HG03457 (cell line): ENCODE measurements at regions not wholly inside any gene's neighbourhood (a gene's known extent, or its start where the extent isn't known, plus 50 kb on each side); places are given as distances from the start of the nearest gene placed in this dataset.
"Not testable (repeated sequence)": the region's sequence is repeated elsewhere in the genome, so short reads cannot be mapped to it uniquely, and the experiment has no call there.

ENCODE experiments used
- ATAC-seq: cut with Tn5 transposase; IDR thresholded peaks from one replicate; pipeline ENCODE4 v1.9.1; 2021; ENCODE audit warnings: moderate number of reproducible peaks; ENCODE audit not compliant: unreplicated experiment

DNA sequence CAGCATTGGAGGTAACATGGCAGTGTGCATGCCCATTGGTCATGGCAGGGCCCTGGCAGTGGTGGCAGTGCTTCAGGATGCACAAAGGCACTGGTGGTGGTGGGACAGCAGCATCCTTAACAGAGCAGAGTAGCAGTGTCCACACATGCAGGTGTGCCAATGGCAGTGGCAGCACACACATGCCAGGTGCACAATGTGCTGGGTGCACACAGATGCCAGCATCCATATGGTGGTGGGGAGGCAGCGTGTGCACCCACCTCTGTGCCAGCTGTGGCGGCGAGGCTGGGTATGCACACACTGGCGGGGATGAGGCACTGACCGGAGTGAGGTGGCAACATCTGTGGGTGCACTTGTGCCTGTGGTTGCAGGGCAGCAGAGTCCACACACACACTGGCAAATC is 150.6 kb downstream of the SI start:
- no peak for ATAC-seq

DNA sequence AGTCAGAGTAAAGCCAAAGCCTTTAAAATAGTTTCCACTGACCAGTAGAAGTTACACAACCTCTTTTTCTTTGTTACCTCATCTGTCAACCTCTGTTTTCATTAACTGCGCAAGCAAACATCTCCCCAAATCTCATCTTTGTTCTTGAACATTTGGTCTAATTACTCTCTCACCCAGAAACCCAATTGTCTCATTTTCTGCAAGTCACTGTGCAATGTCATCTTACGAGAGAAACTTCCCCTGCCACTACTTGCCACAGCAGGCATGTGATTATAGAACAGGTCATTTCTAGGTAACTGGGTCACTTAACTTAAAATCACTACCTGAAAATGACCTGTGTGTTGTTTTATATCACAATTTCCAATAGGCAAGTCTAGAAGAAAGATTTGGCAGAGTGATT is 159.4 kb downstream of the SI start:
- ATAC-seq = no peak

DNA sequence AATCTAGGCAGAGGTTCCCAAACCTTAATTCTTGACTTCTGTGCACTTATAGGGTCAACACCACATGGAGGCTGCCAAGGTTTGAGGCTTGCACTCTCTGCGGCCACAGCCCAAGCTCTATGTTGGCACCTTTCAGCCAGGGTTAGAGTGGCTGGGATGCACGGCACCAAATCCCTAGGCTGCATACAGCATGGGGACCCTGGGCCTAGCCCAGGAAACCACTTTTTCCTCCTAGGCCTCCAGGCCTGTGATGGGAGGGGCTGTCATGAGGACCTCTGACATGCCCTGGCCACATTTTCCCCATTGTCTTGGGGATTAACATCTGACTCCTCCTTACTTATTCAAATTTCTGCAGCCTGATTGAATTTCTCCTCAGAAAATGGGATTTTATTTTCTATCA is 165.4 kb downstream of the SI start:
- ATAC-seq = no peak

DNA sequence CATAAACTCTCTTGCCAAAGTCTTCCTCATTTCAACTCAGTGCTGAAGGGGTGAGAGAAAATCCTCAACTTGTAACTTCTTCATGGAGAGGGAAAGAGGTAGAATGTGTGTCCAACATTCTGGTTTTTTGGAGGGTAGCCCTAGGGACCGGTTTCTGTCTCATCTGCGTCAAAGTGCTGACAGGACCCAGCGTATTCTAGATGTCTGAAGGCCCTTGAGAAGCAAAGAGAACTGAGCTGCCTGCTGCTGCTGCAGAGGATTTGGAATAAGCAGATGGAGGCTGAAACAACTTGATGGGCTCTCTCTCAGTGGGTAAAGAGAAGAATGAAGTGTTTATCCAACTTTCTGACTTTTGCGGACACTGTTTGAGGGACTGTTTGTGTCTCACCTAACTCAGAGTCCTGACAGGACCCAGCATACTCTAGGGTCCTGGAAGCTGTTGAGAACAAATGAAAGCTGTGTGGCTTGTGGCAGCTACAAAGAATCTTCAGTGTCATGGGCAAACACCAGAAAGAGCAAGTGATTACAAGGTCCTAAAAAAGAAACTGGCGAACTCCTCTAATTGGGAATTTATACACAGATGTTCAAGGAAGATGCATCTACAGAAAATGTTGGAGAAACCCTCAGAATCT is 174.4 kb downstream of the SI start:
- ATAC-seq = no peak

DNA sequence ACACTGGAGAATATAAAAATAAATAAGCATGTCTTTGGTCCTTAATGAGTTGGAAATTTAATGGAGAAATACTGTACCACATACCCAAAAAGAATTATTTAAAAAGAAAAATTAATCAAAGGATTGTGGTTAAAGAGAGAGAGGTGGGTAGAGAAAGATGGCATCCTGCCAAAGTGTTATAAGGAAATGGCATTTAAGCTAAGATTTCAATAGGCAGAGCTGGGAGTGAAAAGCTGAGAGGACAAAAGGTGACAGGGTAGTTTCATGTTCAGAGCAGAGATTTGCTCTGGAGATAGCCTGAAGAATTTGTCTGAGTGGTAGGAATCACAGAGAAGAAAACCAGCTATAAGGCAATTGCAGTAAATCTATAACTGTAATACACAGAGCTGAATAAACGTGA is 181.0 kb downstream of the SI start:
- ATAC-seq = no peak

DNA sequence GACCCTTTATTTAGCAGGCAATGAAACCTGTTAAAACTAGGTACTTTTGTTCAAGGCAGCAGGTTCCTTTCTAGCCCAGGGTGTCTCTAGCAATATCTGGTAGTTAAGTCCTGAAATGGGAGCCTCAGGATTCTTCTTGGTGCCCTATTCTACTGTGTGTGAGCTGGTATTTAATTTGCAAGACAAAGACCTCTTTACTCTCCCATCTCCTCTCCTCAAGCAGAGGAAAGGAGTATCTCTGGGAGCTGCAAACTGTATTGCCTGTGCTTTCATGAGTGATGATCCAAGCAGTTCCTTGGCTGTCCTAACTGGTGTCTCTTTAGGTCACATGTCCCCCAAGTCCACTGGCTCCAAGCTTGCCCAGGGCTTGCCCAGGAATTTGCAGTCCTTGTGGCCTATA is 188.2 kb downstream of the SI start:
- ATAC-seq = no peak

DNA sequence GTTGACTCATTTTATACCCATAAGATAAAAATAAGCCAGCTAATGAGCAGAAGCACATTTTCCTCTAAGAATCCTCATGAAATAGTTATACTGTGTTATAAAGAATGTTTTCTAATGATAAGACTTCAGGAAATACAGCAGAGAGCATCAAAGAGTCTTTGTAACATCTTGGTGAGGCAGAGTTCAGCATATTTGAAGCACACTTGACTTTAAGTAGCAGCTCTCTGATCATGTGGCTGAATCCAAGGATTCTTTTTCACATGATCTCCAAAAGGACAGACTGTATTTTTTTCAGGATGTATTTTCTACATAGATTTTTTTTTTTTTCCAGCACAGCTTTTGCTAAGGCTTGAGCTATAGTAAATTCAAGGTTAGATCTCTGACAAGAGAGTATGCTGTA is 195.1 kb downstream of the SI start:
- ATAC-seq = no peak

DNA sequence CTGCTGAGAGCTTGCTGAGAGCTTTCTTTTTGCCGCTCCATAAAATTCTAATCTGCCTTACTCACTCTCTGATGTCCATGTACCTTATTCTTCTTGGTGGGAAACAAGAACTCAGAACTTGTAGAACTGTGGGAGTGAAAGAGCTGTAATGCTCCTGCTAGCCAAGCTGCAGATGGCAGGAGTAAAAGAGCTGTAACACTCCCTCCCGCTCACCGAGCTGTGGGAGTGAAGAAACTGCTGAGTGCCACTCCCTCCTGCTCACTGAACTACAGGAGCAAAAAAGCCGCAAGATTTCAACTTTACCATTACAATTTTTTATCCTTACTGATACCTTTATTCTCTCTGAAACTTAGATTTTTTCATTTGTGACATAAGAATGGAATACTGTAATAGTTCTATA is 199.1 kb downstream of the SI start:
- no peak for ATAC-seq

DNA sequence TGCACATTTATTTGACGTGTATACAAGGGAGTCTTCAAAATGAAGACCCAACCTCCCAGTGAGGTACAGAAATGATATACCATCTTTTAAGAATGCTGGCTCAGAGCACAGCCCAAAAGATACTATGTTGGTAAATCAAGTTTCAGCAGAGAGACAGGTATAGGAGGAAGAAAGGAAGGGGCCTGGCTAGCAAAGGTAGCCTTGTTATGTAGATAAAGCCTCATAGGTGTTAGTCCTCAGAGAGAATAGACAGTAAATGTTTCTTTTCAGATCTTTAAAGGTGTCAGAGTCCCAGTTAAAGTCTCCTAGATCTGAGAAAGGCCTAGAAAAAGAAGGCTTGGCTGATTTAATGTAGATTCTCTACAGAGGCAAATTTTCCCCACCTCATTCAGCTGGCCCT is 213.8 kb downstream of the SI start:
- no peak for ATAC-seq

DNA sequence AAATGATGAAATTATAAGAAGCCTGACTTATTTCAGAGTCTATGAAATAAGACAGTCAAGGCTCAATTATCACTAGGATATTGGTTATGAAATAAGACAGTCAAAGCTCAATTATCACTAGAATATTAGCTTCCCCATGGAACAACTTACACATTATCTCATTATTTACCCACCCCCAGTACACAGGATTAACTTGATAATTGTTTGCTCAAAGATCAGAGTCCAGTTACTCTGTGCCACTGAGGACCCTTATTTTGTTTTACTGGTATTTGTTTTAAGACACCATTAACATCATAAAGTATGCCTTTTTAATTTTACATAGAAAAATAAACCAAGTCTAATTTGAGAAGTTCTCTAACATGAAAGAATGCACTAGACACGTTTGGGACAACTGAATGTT is 225.4 kb downstream of the SI start:
- no peak for ATAC-seq

DNA sequence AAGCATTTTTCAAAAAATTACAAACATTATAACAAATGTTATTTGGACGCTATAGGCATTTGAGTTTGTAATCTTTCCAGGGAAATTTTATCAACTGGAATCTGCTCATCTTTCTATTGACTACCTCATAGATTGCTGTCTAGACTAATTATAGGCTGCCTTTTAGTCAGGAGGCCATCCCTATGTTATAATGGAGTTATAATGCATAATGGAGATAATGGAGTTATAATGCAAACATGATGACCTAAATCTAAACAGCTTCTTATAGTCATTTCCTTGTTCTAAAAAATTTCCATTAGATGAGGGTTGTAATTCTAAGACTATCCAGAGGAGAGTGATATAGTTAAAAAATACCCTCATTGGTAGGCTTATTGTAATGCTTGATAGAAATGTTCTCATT is 226.4 kb downstream of the SI start:
- ATAC-seq = no peak

DNA sequence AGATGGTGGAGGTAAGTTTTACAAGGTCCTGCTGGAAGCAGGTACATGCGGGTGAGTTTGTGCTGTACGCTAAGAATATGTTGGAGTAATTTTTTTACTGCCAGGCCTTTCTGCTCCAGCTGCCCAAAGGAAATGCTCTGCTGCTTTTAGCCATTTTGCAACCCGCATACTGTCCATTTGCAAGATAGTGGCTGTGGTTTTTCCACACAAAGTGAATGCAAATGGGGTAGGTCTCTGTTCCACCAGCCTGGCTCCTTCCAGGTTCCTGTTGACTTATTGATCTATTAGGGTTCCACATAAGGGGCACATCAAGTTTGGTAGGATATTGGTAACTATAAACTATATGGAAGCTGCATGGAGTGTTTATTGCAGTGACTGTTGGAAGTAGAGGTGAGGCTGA is 227.1 kb downstream of the SI start:
- no peak for ATAC-seq

DNA sequence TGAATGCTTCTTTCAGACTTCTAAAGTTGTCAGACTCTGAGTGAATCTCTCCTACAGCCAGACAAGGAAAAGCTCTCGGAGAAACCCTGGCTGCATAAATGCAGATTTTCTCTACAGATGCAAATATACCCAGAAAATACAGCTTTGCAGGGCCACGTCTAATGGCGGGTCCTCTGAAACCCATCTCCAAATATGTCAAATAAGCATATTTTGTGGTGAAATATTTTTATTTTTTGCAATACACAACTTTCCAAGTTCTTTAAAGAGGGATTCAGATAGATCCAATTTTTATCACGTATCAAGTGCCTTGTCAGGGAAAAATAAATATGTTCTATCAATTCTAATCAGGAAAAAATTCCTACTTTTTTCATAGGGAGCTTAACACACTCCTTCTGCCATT is 229.4 kb downstream of the SI start:
- ATAC-seq = no peak

DNA sequence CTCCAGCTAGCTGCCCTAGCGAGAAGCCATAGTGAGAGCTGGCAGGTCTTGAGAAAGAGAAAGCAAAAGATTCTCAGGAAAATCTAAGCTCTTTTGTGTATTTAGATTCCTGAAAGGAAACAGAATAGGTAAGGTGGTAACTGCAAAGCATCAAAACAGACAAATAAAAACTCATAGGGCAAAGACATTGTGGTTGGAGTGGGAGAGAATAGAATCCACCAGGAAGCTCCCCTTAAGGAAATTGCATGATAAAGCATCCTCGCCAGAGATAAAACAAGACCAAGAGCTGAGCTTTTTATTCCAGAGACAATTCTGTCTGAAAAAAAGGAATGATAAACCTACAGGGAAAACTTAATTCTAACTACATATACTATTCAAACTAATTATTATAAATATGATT is 232.6 kb downstream of the SI start:
- no peak for ATAC-seq

DNA sequence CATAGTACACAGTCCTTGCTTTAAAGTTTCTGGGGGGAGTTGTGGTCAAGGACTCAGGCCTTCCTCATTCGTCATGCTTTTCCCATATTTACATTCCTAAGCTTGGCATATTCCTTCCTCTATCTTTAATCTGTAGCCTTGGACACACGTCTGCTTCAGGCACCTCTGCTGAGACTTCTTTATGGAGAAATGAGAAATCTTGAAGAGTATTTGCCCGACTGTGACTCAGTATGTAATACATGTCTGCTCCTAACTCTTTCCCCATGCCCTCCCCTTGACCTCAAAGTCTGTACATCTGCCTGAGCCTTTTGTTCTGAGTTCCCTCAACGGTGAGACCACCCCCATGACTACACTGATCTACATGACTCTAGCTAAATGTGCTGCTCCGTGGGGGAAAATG is 246.1 kb downstream of the SI start:
- no peak for ATAC-seq

DNA sequence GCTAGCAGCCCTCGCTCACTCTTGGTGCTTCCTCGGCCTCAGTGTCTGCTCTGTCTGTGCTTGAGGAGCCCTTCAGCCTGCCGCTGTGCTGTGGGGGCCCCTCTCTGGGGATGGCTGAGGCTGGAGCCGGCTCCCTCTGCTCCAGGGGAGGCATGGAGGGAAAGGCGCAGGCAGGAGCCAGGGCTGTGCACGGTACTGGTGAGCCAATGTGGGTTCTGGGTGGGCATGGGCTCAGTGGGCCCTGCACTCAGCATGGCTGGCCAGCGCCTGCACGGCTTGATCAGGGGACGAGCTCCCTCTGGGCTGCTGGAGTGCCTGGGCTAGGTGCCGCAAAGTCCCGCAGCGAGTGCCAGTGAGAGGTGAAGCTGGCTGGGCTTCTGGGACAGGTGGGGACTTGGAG is 260.0 kb downstream of the SI start:
- ATAC-seq = no peak

DNA sequence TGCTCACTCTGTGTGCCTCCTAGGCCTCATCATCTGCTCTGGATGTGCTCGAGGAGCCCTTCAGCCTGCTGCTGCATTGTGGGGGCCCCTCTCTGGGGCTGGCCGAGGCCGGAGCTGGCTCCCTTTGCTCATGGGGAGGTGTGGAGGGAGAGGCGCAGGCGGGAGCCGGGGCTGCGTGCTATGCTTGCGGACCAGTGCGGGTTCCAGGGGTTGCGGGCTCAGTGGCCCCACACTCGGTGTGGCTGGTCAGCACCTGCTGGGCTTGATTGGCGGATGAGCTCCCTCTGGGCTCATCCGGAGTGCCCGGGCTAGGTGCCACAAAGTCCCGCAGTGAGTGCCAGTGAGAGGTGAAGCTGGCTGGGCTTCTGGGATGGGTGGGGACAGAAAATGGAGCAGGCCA is 264.2 kb downstream of the SI start:
- ATAC-seq = no peak

DNA sequence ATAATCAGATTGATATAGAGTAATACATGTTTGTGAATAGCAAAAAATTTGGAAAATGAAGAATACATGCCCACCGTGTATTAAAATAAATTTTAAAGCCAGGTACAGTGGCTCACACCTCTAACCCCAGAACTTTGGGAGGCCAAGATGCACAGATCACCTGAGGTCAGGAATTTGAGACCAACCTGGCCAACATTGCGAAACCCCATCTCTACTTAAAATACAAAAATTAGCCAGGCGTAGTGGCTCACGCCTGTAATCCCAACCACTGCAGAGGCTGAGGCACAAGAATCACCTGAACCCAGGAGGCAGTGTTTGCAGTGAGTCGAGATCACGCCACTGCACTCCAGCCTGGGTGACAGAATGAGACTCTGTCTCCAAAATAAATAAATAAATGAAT is 266.3 kb downstream of the SI start:
- no peak for ATAC-seq

DNA sequence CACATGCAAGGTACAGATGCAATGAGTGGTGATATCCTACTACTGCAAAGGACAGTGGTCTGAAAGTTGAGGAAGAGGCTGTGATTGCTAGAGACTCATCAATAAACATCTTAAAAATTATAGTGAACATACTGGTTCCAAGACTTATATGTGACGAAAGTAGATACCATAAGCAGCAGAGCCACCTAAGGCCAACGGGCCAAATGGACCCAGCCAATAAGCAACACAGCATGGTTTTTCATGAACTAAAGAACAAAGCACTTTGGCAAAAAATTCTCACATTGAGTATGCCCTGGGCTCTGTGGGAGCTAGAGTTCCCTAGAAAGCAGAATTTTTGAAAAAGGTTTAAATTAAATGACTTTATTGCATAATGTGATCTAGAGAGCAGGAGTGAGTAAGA is 272.1 kb downstream of the SI start:
- no peak for ATAC-seq

DNA sequence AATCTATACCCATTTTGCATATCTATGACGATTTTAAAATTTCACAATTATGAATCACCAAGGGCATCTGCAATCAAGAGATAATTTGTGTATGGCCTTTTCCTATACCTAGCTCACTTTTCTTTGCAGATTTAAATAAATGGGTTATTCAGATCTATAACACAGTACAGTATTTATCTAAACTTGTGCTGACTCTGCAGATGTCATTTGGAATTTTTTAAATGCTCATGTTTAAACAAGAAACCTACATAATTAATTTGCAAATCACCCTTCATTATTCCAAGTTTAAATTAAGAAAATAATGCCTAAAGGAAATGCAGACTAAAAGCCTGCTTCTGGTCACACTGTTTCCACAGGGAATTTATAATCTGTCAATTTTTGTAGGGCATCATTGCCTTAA is 284.2 kb downstream of the SI start:
- ATAC-seq = no peak

DNA sequence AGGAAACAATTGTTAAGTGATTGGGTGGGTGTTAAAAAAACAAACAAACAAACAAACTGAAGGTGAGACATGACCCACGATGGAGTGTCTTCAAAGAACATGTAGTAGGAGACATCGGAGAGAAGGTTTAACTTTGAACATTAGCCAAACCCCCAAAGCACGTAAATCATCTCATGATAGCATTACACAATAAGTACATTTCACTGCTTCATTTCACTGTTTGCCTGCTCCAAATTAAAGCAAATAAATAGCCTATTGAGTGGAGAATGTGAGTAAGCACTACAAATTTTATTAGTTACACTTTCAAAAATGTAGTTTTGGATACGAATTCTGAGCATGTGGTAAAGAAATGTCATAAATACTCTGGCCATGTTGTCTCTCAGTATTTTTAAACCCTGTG is 287.0 kb downstream of the SI start:
- ATAC-seq = no peak

DNA sequence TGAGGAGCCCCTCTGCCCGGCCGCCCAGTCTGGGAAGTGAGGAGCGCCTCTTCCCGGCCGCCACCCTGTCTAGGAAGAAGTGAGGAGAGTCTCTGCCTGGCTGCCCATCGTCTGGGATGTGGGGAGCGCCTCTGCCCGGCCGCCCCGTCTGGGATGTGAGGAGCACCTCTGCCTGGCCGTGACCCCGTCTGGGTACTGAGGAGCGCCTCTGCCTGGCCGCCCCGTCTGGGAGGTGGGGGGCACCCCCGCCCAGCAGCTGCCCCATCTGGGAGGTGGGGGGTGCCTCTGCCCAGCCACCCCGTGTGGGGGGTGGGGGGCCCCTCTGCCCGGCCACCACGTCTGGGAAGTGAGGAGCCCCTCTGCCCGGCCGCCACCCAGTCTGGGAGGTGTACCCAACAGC is 293.9 kb downstream of the SI start:
- ATAC-seq = not testable (repeated sequence)

DNA sequence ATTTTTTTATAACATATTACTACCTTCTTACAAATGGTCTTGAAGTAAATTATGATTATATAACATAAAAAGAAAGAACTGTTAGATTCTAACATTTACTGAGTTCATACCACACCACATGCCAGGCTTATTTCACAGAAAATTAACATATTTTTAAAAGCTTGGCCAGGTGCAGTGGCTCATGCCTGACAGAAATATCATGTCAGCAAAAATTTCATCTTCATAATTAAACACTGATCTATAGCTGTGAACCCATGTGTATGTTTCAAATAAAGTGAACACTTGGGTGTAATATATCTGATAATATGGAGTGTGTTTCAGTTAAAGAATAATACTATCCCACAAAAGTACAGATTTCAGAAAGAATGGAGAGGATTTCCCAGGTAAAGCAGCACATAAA is 296.5 kb downstream of the SI start:
- no peak for ATAC-seq

DNA sequence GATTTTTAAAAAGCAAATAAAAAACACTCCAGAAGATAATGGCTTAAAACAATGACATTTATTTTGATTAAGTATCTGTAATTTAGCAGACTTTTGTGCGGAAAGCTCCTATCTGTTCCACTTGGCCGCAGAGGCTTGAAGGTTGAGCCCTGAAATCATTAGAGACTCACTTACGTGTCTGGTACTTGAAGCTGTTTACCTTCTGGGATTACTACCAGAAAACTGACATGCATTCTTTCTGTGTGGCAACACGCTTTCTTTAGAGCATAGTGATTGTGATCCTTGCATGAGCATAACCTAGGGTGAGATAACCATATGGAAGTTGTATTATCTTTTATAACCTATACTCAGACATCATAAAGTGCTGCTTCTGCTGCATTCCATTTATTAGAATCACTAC is 298.5 kb downstream of the SI start:
- no peak for ATAC-seq
